HEK293T (cell line): ENCODE measurements at regions not wholly inside any gene's neighbourhood (a gene's known extent, or its start where the extent isn't known, plus 50 kb on each side); places are given as distances from the start of the nearest gene placed in this dataset.

Experiments used
- CTBP1 ChIP-seq: fragments of 450-650 bp; IDR thresholded peaks from 2 replicates; pipeline ENCODE4 v1.6.1; 2016; ENCODE audit warnings: borderline replicate concordance
- FOXK2 ChIP-seq: fragments of 450-650 bp; IDR thresholded peaks from 2 replicates; pipeline ENCODE4 v1.6.1; 2016; ENCODE audit warnings: mild to moderate bottlenecking
- HDGF ChIP-seq: fragments of 450-650 bp; IDR thresholded peaks from 2 replicates; pipeline ENCODE4 v1.6.1; 2017; ENCODE audit warnings: antibody characterized with exemption, borderline replicate concordance
- L3MBTL2 ChIP-seq: fragments of 450-650 bp; conservative IDR thresholded peaks from 2 replicates; pipeline ENCODE4 v1.6.1; 2016; ENCODE audit warnings: mild to moderate bottlenecking
- SP1 ChIP-seq: fragments of 450-650 bp; IDR thresholded peaks from 2 replicates; pipeline ENCODE4 v1.6.1; 2017
- SUZ12 ChIP-seq: fragments of 450-650 bp; IDR thresholded peaks from 2 replicates; pipeline ENCODE4 v1.6.1; 2016; ENCODE audit warnings: mild to moderate bottlenecking
- TF ChIP-seq, protein P1 (sequence below): fragments of 450-650 bp; IDR thresholded peaks from 2 replicates; pipeline ENCODE4 v1.6.1; 2016

DNA sequence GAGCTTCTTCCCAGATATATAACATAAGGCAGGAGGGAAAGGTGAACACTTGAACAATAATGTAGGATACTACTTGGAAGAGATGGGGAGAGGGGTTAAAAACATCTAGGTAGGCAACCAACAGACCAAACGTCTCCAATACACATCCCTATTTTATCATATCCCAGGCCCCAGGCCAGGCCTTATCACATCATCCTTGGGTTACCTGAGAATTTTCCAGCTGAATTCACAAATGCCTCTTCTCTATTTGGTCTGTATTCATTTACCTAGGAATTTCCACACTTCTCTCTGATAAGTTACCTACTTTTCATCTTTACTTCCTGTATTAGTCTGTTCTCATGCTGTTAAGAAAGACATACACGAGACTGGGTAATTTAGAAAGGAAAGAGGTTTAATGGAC is 141.9 kb upstream of the C1orf21 start:
- TF ChIP-seq, protein P1, sequence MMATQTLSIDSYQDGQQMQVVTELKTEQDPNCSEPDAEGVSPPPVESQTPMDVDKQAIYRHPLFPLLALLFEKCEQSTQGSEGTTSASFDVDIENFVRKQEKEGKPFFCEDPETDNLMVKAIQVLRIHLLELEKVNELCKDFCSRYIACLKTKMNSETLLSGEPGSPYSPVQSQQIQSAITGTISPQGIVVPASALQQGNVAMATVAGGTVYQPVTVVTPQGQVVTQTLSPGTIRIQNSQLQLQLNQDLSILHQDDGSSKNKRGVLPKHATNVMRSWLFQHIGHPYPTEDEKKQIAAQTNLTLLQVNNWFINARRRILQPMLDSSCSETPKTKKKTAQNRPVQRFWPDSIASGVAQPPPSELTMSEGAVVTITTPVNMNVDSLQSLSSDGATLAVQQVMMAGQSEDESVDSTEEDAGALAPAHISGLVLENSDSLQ, result no peak
- TF ChIP-seq SUZ12 (no peak), CTBP1 (no peak), FOXK2 (no peak), SP1 (no peak), HDGF (no peak), L3MBTL2 (no peak)
